Stimulated activated CD8-positive, alpha-beta memory T cell treated with anti-CD3 and anti-CD28 coated beads, Interleukin-12 subunit alpha, Interleukin-12 subunit beta, amount 100 ng/mL, for 4 hours (primary cell): ENCODE measurements at regions not wholly inside any gene's neighbourhood (a gene's known extent, or its start where the extent isn't known, plus 50 kb on each side); places are given as distances from the start of the nearest gene placed in this dataset.

ENCODE experiments used
- DNase-seq: peaks from one replicate; pipeline ENCODE4 v3.0.0-alpha.2; 2020; ENCODE audit warnings: low read depth

DNA sequence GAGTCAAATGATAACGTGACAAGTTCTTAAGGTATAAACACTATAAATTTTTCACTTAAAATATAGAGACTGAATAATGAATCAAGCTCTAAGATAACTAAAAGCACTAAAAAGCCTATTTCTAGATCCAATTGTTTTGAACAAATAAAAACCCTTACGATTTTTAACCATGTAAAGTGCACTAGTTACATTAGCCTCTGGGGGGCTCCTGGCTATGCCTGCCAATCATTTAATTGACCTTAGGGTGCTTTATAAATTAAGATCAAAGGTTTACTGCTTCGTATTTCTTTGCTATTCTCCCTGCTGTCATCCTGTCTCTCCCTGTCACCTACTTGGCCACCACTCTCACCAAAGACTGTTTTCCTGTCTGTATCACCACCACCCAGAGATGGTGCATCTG is 133.4 kb downstream of the ESM1 start:
- DNase-seq, result no peak

DNA sequence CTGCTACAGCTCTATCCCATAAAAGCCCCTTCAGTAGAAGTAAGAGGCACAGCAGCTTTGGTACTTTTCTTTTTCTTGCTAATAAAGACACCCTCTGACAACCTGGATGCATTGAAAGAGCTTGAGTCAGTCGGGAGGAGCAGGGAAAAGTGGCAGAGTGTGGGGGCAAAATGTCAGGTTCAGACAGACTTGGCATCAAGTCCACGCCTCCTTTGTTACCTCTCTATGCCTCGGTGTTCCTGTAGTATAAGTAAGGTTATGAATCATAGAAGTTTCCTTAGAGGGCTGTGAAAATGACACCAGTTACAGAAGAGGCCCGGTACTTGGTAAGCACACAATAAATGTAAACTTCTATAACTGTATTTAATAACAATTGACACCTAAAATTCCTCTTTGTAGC is 133.9 kb downstream of the ESM1 start:
- DNase-seq, result no peak

GRCh38 chr5:54848581-54848980 is 136.8 kb downstream of the ESM1 start:
- no peak for DNase-seq

GRCh38 chr5:54845567-54845941 is 139.8 kb downstream of the ESM1 start:
- no peak for DNase-seq

DNA sequence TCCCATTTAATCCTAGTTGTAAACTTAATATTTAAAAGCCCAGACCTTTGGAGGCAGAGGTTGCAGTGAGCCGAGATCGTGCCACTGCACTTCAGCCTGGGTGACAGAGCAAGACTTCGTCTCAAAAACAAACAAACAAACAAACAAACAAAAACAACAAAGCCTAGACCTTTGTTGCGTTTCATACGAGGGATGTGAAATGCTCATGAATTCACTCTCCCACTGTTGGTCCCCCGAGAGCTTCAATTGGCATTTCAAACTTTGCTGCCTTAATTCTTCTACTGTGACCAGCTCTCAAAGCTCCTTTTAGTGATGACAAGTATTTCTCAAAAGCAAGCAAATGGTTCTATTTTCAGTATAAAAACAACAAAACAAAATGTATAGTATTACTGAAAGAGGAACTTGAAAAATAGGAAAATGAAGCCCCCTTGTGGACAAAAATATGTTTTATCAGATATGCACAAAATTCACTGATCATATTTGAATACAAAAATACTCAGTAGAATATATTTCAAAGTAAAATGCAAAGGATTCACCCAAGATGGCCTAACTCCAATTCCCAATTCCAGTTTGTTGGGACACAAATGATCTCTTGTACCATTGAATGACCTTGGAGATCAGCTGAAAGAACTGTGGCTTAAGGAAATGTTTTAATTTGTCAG is 140.4 kb downstream of the ESM1 start:
- no peak for DNase-seq

DNA sequence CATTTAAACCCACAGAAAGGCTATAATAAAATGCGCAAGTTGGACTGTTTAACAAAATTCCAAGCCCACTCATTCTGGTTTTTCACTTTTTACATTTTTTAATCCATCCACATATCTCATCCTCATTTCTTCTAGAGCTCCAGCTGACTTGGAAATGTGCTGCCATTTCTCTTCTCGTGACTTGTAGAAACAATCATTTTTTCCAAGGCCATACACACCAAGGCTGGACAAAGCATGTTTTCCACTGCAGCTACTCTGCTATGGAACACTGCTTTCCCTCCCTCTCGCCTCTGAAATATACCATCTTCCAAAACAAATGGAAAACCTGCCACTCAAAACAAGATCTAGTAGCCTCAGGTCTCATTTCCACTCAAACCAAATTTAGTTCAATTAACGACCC is 141.1 kb downstream of the ESM1 start:
- DNase-seq, result no peak

- DNase-seq, result no peak
Measured at GRCh38 chr5:54841481-54841880, 143.9 kb downstream of the ESM1 start.

DNA sequence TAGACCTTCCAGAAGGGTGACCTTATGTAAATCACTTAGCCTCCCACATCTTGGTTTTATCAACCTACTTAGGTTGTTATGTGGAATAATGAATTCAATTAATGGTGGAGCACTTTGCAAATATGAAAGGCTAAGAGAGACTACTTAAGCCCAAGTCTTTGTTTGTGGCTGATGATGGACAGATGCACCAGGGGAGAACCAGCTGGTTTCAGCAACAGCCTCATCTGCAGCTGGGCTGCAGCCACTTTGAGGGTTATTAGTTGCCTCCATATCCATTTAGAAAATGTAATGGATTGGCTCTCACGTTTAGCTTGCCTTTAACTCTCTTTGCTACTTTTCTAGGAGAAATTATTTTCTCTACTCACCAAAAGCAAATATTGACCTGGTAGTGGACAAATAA is 146.6 kb downstream of the ESM1 start:
- DNase-seq, result no peak

DNA sequence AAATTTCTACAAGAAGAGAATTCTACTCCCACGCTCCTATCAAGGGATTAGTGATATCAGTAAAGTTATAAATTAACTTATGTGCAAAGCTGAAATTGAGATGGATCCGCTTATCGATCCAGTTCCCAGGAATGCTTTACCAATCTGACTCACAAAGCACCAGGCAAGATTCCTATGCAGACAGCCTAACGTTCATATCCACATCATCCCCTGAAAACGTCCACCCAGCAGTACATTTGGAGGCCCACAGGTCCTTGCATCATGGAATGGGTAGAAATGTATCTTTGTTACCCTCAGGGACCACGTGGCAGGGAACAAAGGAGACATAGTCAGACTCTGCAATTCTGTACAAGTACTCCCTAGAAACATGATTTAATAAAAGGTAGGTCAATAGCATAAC is 147.4 kb downstream of the ESM1 start:
- no peak for DNase-seq

- DNase-seq, result no peak
Measured at GRCh38 chr5:54837093-54837492, 148.3 kb downstream of the ESM1 start.

- DNase-seq, result no peak
Measured at GRCh38 chr5:54835647-54836046, 149.7 kb downstream of the ESM1 start.

GRCh38 chr5:54834121-54834842 is 151.1 kb downstream of the ESM1 start:
- DNase-seq, result no peak

DNA sequence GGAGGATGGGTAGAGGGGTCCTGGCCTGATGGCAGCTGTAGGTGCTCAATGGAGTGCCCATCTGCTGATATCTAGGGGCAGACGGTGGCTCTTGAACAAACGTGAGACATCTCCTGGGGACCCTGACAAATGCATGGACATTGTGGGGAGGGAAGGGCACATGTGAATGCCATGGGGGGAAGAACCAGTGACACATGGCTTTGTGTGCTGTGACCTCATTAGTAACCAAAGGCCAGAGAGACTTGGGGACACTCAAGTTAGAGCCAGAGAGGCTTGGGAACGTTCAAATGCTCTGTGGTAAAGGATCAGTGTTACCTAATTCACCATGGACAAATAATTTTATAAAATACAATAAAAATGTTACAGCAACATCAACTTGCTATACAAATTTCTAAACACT is 151.8 kb downstream of the ESM1 start:
- DNase-seq, result no peak

GRCh38 chr5:54832858-54833257 is 152.5 kb downstream of the ESM1 start:
- DNase-seq, result no peak

DNA sequence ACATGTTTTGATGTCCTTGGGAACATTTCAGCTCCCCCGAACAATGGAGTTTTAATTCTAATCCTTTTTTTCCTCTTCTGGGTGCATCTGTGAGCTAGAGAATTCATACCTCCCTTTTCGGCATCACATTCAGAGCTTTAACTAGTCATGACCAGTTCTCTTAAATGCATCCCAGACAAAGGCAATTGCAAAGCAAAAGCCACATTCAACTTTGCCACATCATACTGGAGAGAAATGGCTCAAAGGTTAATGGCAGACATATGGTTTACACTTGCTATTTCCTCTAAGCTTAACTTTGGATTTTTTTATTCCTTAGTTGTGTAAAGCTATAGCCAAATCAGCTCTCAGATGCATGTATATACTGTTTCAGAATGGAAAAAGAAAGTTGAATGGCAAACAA is 153.3 kb downstream of the ESM1 start:
- DNase-seq, result no peak

DNA sequence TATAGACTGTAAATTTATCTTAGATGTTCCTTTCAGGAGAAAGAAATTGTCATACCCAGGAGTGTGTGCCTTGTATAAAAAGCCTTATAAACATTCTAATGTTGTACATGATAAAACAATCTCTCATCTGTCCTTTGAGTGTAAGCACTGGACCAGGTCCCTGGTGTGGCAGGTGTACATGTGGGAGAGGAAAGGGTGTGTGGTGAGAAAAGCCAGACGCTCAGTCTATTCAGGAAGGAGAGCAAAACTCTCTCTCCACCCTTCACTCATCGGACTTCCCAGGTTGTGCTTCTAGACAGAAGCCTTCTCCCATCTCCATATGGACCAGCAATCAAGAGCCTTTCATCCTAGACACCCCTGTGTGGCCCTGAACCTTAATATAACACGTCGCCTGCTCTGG is 154.2 kb downstream of the ESM1 start:
- no peak for DNase-seq

- no peak for DNase-seq
Measured at GRCh38 chr5:54829676-54830535, 155.5 kb downstream of the ESM1 start.

DNA sequence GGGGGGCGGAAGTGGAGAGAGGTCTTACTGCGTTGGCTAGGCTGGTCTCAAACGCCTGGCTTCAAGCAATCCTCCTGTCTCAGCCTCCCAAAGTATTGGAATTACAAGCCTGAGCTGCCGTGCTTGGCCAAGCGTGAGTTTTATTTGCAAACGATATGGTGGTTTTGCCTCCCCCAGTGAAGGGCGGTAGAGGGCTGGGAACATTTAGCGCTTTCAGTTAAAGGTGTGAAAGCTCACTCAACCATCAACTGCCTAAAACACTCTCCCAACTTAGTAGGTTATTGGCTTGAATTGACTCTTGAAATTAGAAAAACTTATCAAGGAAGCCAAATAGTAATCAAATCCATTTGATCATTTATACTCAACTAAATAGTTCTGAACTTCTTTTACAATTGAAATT is 156.3 kb downstream of the ESM1 start:
- DNase-seq, result no peak

GRCh38 chr5:54828151-54828550 is 157.2 kb downstream of the ESM1 start:
- no peak for DNase-seq

GRCh38 chr5:54825005-54825404 is 160.4 kb downstream of the ESM1 start:
- no peak for DNase-seq

DNA sequence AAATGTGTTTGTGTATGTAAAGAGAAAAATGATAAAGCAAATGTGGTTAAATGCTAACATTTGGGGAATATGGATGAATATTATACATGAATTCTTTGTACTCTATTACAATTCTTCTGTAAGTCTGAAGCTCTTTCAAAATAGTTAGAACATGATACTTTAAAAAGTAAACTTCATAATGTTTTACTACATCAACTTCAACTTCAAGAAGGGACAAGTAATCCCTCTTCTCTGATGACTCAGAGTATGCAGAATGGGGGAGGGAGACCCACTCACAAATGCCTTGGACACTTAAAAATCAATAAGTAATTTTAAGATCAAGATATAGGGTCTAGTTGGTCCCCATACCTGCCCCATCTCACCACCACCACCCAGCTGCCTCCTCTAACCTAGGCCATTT is 162.4 kb downstream of the ESM1 start:
- DNase-seq, result no peak

DNA sequence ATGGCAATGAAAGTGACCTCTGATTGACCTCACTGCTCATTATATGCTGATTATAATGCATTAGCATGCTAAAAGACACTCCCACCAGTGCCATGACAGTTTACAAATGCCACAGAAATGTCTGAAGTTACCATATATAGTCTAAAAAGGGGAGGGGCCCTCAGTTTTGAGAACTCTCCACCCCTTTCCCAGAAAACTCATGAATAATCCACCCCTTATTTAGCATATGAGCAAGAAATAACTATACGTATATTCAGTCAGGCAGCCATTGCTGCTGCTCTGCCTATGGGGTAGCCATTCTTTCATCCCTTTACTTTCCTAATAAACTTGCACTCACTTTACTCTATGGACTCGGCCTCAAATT is 163.1 kb downstream of the ESM1 start:
- DNase-seq, result no peak
